ENCODE measurements at regions not wholly inside any gene's neighbourhood (a gene's known extent, or its start where the extent isn't known, plus 50 kb on each side); places are given as distances from the start of the nearest gene placed in this dataset.

DNA sequence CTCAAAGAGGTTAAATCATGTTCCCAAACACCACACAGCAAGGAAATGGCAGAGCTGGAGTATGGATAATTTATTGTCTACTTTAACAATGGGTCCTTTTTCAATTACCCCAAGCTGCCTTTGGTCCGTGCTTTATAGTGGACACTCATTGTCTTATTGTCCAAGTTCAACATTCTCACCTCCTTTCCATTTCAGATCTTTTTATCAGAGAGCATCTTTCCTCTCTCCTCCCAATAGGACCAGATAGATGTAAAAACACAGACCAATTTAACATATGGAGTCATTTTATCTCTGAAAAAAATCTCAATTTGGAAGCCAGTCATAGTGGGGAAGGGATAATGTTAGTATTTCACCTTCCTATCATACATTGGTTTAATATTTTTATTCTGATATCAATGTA is 83.5 kb upstream of the WAC start:
- TF ChIP-seq, protein P1, sequence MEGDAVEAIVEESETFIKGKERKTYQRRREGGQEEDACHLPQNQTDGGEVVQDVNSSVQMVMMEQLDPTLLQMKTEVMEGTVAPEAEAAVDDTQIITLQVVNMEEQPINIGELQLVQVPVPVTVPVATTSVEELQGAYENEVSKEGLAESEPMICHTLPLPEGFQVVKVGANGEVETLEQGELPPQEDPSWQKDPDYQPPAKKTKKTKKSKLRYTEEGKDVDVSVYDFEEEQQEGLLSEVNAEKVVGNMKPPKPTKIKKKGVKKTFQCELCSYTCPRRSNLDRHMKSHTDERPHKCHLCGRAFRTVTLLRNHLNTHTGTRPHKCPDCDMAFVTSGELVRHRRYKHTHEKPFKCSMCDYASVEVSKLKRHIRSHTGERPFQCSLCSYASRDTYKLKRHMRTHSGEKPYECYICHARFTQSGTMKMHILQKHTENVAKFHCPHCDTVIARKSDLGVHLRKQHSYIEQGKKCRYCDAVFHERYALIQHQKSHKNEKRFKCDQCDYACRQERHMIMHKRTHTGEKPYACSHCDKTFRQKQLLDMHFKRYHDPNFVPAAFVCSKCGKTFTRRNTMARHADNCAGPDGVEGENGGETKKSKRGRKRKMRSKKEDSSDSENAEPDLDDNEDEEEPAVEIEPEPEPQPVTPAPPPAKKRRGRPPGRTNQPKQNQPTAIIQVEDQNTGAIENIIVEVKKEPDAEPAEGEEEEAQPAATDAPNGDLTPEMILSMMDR (IDR thresholded peaks at IDR 0.05): no peak
- TF ChIP-seq POLR2A (IDR thresholded peaks at IDR 0.05): no peak

All from body of pancreas (tissue), 4 donors.